Activated CD4-positive, CD25-positive, alpha-beta regulatory T cell treated with anti-CD3 and anti-CD28 coated beads, Interleukin-2, amount 50 U/mL, for 24 hours (primary cell): ENCODE measurements at regions not wholly inside any gene's neighbourhood (a gene's known extent, or its start where the extent isn't known, plus 50 kb on each side); places are given as distances from the start of the nearest gene placed in this dataset.
"Not testable (repeated sequence)": the region's sequence is repeated elsewhere in the genome, so short reads cannot be mapped to it uniquely, and the experiment has no call there.

Source experiments
- ATAC-seq, 2 donors: fragments of 150-1000 bp; cut with Tn5 transposase; one replicate each; pipeline ENCODE4 v1.10.0; 2021; ENCODE audit warnings: mild to moderate bottlenecking in 1 of 2, moderate library complexity in 1 of 2

DNA sequence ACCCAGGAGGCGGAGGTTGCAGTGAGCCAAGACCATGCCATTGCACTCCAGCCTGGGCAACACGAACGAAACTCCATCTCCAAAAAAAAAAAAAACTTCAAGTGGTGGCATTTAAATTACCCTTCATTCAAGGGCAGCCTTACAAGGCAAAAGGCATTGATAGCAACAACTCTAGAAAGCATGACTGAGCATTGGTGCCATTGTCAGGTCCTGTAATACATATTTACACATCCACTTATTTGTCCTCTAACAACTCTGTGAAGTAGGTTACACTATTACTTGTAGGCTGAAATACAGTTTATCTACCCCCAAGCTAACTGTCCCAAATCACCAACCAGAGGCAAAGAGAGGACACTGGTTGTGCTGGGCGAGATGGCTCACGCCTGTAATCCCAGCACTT lies 52.7 kb upstream of the LARP1 start:
- ATAC-seq, result no peak

DNA sequence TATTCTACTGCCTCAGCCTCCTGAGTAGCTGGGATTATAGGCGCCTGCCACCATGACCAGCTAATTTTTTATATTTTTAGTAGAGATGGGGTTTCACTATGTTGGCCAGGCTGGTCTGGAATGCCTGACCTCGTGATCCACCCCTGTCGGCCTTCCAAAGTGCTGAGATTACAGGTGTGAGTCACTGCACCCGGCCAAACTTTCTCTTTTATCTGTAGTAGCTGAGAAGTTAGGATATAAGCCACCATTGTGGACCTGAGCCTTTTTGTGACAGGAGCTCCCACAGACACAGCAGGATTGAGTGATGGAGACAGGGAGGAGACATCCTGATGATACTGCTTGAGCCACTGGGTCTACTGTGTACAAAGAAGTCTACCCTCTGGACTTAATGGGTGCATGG lies 53.5 kb upstream of the LARP1 start:
- not testable (repeated sequence) for ATAC-seq

DNA sequence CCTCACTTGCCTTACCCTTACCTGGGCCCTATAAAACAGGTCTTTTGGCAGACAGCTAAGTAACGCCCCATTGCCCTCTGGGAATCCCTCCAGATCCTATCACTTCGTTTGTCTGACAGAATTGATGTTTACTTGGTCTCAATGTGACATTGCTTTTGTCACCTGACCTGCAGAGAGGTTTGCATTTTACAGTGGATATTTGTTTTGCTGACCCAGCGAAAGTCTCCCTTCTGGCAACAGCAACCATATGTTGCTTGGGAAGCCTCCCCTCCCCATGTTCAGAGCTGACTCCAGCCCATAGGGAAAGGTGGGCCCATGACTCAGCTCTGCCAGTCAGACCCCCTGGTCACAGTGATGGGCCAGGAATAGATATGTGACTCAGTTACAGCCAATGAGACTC lies 54.0 kb upstream of the LARP1 start:
- no peak for ATAC-seq

DNA sequence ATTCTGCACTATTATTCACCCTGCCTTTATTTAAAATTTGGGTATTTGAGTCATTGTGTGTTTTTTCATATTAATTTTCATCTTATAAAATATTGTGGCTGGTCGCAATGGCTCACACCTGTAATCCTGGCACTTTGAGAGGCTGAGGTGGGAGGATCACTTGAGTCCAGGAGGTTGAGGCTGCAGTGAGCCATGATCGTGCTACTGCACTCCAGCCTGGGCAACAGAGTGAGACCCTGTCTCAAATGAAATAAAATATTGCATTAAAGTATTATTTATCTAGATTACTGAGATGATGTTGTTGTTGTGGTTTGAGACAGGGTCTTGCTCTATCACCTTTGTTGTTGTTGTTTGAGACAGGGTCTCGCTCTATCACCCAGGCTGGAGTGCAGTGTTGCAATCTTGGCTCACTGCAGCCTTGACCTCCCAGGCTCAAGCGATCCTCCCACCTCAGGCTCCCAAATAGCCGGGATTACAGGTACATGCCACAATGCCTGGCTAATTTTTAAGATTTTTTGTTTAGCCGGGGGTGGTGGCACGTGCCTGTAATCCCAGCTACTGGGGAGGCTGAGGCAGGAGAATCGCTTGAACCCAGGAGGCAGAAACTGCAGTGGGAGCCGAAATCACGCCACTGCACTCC lies 54.8 kb upstream of the LARP1 start:
- not testable (repeated sequence) for ATAC-seq

DNA sequence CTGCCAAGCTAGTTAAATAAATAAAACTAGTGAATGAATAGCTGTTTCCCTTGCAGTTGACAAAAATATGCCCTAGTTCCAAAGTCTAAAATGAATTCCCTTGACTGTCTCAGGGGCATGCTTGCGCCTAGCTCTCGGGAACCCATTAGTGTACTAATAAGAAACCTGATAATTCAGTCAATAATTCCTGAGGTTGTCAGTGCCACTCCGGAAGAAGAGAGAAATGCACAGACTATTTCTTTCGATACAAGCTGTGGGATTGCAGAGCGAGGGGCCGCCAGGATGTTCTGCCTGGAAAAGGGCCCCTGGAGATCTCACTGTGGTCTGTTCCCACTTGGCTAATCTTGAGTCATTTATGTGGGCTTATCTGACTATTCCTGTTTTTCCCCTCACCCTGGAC lies 56.4 kb upstream of the LARP1 start:
- no peak for ATAC-seq

DNA sequence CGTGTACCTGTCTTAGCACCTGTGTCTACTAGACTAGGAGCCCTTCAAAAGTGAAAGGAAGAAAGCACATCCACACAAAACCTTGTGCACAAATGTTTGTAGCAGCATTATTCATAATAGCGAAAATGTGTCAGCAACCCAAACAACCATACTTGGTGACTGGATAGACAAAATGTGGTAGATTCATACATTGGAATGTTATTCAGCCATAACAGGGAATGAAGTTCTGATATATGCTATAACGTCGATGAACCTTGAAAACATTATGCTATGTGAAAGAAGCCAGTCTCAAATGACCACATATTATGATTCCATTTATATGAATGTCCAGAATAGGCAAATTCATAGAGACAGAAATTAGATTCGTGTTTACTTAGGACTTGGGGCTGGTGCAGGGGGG lies 57.8 kb upstream of the LARP1 start:
- ATAC-seq, result no peak

DNA sequence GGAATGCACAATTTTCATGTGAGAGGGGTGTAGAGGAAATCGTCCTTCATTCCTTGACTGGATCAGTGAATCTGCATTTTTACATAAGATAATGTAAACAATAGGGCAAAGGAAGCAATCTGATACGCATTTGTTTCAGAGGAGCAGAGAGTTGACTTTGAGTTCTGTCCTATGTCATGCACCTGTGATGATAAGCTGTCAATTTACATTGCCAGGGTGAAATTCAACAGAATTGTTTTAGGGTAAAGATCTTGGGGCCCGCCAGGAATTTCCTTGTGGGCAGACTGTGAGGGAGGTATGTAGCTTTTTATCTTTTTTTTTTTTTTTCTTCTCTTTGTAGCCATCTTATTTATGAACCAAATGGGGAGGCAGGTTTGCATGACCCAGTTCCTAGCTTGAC lies 58.3 kb upstream of the LARP1 start:
- no peak for ATAC-seq

DNA sequence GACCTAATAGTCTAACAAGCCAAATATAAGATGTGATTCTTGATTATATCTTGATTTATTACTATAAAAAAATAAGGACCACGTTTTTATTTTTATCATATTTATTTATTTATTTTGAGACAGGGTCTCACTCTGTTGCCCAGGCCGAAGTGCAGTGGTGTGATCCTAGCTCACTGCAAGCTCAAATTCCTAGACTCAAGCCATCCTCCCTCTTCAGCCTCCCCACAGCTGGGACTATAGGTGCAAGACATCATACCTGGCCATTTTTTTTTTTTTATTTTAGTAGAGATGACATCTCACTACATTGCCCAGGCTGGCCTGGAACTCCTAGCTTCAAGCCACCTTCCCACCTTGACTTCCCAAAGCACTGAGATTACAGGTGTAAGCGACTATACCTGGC lies 61.0 kb upstream of the LARP1 start:
- ATAC-seq, result no peak

DNA sequence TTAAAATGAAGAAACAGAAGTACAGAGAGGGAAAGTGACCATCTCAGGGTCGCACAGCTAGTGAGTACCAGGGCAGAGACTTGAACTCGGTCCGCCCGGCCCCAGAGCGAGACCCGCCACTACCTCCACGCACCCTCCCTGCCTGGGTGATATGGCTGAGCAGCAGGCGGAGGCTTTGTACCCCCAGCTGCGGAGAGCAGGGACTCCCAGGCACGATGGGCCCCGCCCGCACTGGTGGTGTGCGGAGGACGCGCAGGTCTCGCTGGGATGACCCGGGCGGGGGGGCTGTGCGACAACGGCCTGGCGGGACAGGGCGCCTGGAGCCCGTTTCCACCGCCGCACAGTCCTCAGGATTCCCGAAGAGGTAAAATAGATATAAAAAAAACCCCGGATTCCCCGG lies 64.7 kb upstream of the LARP1 start:
- ATAC-seq, result no peak

DNA sequence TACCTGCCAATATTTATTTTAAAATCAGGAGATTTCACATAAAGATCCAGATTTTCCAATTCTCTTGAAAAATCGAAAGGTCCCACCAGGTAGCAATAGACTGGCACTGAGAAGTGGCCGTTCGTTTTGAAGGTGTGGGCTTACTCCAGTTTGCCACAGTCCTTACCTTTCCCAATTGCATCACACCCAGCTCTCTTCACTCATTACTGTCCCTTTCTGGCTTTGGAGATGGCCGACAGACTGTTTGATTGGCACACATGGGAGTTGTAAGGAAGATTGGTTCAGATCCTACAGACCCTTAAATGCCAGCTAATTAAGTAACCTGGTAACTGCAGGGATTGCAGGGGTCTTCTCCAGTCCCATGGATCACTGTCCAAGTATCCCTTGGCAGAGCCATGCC lies 68.7 kb upstream of the LARP1 start:
- ATAC-seq, result no peak

DNA sequence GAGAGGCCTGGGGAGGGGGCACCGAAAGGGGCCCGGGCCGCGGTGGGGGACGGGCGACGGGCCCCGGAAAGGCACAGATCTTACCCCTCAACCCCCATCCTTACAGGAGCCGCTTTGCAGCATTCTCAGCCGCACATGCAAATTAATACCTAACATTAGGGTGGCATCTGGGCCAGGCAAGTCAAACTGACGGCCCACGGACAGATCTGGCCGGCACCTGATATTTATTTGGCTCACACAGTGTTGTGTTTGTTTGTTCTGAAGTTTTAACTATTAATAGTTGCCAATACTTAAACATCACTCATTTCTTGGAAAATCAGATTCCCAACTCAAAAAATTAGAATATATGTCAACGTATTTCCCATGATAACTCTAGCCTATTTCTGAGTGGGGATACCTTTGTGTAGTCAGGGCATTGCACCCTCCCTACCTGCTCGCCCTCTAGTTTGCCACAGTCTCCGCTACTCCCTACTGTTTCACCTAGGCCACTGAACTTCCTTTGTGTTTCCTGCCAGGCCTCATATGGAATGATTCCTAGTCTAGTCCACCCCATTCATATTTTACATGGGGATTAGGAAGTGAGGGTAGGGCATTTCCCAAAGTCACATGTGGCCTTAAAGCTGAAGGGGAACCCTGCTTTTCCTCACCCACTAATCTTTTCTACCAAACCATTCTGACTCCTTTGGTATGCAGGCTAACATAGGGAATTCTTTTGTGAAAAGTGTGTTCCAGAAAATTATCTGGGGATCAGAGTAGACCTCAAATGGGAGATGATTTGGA lies 71.9 kb upstream of the LARP1 start:
- peak in 1 of 2 donors; percentile 11 for ATAC-seq

DNA sequence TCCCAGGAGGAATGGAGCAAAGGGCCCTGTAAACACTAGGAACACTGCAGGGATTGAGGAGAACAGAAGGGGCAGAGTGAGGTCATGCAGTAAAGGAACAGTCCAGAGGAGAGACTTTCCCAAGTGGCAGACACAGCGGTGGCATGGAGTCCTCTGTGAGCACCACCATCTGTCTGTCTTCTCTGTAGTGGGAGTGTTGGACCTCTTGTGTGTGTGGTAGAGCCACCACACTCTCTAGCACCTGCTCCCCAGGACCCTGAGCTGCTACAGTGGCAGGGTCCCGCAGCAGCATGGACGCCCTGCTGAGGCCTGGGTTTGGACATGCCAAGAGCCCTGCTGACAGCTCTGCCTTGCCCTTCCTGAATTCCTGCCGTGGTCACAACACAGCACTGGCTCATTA lies 75.7 kb upstream of the LARP1 start:
- no peak for ATAC-seq

DNA sequence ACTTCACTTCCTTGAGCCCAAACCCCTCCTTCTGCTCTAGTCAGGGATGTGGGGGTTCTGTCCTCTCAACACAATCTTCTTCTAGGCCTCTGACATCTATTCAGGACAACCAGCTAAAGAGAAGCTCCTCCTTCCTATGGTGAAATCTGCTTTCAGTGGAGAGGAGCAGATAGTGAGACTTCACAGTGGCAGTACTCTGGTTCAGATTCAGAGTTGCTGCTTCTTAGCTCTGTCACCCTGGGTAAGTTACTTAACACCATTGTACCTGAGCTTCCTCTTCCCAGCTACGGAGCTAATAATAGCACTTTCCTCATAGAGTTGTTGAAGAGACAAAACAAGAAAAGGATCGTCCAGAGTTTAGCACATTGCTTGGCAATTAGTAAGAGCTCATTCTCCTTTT lies 77.3 kb upstream of the LARP1 start:
- no peak for ATAC-seq

DNA sequence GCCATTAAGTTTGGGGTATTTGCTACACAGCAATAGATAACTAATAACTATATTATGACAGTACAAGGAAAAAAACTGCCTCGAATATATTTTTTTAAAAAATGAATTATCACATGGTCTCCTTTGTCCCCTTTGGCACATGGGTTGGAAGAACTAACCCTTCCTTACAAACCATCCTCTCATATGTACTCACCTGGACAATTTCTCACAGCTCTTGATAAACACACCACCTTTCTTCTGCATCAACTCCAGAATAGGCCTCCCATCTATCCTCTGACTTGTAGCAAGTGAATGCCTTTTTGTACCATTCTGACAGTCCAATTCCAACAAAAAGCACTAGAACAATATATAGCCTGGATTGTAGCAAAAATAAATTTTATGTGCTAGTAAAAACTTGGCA lies 78.7 kb upstream of the LARP1 start:
- no peak for ATAC-seq

DNA sequence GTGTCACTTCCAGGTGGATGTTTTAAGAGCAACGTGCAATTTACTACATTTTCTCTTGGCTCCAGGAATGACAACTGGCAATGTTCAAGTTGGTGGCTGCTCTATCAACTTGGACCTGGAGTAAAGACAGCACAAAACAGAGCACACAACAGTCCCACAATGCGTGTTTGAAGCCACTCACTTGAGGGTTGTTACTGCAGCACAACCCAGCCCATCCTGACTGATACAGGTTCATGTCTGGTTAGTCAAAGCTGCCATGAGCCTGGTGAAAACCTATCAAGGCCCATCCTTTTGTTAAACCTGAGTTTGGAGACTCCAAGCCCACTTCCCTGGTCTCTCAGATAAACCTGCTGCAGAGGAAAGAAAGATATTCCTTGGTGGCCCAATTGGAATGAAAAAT lies 81.1 kb upstream of the LARP1 start:
- no peak for ATAC-seq

DNA sequence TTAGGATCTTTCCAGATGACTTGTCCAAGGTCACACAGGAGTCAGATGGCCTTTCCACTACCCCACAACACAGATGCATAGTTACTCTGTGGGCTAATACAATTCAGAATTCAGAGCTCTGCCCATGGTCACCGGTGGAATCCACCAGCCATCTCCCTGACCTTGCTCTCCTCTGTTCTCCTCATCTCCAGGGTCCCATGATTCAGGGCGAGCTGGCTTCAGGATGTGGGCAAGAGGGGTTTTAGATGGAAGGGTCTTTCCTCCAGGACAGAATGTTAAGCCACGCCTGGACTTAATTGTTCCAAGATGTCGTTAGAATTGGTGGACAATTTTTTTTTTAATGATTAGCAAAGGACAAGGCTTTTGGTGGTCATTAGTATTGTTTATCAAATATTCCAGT lies 81.7 kb upstream of the LARP1 start:
- no peak for ATAC-seq

DNA sequence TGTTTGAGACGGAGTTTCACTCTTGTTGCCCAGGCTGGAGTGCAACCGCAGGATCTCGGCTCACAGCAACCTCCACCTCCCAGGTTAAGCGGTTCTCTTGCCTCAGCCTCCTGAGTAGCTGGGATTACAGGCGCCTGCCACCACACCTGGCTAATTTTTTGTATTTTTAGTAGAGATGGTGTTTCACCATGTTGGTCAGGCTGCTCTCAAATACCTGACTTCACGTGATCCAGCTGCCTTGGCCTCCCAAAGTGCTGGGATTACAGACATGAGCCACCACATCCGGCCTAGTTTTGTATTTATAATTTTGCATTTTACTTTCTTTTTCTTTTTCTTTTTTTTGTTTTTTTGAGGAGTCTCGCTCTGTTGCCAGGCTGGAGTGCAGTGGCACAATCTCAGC lies 85.3 kb upstream of the LARP1 start:
- ATAC-seq, result not testable (repeated sequence)

DNA sequence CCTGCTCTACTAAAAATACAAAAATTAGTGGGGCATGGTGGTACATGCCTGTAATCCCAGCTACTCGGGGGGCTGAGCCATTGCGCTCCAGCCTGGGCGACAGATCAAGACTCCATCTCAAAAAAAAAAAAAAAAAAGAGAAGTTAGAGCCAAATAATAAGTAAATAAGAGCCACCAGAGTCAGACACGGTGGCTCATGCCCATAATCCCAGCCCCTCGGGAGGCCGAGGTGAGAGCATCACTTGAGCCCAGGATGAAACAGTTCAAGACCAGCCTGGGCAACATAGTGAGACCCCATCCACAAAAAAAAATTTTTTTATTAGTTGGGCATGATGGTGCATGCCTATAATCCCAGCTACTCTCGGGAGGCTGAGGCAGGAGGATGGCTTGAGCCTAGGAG lies 85.8 kb upstream of the LARP1 start:
- ATAC-seq, result no peak

DNA sequence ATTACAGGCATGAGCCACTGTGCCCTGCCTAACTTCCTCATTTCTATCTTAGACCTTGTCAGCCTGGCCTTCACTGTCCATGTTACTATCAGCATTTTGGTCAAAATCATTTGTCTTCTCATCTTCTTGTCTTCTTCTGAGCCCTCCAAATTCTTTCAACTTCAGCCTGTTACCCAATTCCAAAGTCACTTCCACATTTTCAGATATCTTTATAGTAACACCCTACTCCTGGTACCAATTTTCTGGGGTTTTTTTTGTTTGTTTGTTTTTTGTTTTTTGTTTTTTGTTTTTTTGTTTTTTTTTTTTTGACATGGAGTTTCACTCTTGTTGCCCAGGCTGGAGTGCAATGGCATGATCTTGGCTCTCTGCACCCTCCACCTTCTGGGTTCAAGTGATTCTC lies 90.3 kb upstream of the LARP1 start:
- no peak for ATAC-seq

DNA sequence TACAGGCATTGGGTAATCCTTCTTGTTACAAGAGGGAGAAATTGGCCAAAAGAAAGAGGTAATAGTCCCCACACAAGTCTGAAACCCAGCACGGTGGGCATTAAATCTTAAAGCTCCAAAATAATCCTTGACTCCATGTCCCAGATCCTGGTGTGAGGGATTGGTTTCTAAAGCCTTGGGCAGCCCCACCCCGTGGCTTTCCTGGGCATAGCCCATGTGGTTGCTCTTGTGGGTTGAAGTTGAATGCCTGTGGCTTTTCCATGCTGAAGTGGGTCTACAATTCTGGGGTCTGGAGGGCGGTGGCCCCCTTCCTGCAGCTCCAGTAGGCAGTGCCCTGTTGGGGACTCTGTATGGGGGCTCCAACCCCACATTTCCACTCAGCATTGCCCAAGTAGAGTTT lies 91.8 kb upstream of the LARP1 start:
- no peak for ATAC-seq

DNA sequence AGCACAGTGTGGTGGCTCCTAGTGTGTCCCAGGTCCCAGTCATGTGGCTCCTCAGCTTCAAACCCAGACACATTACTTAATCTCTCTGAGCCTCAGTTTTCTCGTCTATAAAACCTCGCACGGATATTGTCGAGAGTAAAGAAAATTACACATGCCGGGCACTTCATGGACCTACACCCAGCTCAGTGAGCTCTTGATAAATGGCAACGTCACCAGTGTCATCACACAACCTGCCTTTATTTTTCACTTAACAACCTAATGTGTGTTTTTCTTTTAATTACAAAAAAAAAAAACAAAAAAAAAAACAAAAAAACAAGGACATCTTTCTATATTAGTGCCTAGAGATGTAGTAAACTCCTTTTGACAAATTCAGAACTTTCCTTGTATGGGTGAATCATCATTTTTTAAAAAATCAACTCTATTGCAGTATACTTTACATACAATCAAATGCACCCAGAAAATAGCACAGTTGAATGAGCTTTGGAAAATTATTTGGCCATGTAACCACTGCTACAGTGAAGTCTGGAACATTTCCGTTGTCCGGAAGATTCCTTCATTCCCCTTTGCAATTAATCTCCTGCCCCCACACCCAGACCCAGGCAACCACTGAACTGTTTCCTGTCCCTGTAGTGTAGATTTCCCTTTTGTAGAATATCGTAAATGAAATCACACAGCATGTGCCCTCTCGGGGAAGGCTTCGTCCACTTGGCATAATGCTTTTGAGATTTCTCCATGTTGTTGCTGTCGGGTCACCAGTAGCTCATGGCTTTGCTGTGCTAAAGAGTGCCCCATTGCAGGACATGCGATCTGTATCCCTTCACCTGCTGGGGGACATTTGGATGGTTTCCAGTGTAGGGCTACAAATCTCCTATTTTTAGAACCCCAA lies 100.4 kb upstream of the LARP1 start:
- no peak for ATAC-seq

DNA sequence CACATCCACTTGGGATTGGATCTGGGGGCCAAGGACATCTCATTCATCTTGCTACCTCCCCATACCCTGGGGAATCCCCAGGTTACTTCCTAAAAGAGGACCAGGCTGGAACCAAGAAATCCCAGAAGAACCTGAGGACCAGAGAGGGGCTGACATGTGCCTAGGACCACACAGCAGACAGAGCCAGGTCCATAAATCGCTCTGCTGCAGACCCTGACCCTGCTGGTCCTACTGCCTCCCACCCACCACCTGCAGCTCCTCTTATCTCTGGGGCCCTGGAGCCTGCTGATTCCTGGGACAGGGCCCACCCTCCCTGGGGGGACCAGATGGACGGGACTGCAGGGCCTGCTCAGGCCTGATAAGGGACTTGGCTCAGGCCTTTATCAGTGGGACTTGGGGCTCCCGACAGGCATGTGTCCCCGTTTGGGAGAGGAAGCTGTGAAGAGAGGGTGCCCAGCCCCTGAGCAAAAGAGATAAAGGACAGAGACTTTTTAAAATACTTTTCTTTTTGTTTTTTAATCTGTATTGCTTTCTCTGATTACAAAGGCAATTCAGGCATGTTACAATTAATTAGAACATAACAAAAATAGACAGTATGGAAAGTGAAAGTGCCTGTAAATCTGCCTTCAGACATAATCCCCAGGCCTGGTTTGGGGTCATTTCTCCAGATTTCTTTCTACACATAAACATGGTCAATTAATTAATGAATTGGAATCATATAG lies 101.3 kb upstream of the LARP1 start:
- no peak for ATAC-seq

DNA sequence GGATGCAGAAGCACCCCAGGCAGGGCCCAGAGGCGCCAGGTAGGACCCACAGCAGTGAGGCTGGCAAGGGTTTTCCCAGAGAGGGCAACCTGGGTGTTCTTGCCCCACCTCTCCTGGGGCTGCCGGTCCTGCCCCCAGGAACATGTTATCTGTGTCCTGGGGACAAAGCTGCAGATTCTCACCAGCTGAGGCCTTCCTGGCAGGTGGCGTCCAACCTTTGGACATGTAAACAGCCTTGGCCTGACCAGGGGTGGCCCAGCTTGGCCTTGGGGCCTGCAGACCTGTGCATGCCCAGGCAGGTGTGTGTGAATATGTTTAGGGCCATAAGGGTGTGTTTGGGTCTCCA lies 101.8 kb upstream of the LARP1 start:
- no peak for ATAC-seq
